Neural cell (in vitro differentiated cells): ENCODE measurements at regions not wholly inside any gene's neighbourhood (a gene's known extent, or its start where the extent isn't known, plus 50 kb on each side); places are given as distances from the start of the nearest gene placed in this dataset.
"Not testable (repeated sequence)": the region's sequence is repeated elsewhere in the genome, so short reads cannot be mapped to it uniquely, and the experiment has no call there.

Source experiments
- H2AFZ ChIP-seq: fragments of 200-600, 300-800 bp; sonication (generic), shearing (Covaris generic); 2 replicates; pipeline ENCODE4 v1.6.0; 2014; ENCODE audit warnings: low read depth, mild to moderate bottlenecking, antibody characterized with exemption, low read length, moderate library complexity
- H3F3A ChIP-seq: fragments of 200-600 bp; shearing (Covaris generic); 2 replicates; pipeline ENCODE4 v1.6.1; 2016; ENCODE audit warnings: mild to moderate bottlenecking, moderate library complexity, mixed read lengths, antibody characterized with exemption, low read length; ENCODE audit not compliant: insufficient read depth, poor library complexity, severe bottlenecking
- H3K27ac ChIP-seq: fragments of 200-600, 300-800 bp; sonication (generic), shearing (Covaris generic); 2 replicates; pipeline ENCODE4 v1.5.1; 2014; ENCODE audit warnings: mild to moderate bottlenecking, low read length, moderate library complexity
- H3K27me3 ChIP-seq: fragments of 300-800, 200-600 bp; sonication (generic), shearing (Covaris generic); 2 replicates; pipeline ENCODE4 v1.6.0; 2014; ENCODE audit warnings: mild to moderate bottlenecking, low read depth, low read length, moderate library complexity; ENCODE audit not compliant: insufficient read depth
- H3K36me3 ChIP-seq: fragments of 300-800, 200-600 bp; sonication (generic), shearing (Covaris generic); 2 replicates; pipeline ENCODE4 v1.5.1; 2014; ENCODE audit warnings: mild to moderate bottlenecking, antibody characterized with exemption, low read length, moderate library complexity; ENCODE audit not compliant: insufficient read depth
- H3K4me2 ChIP-seq: fragments of 300-800, 200-600 bp; sonication (generic), shearing (Covaris generic); 2 replicates; pipeline ENCODE4 v1.6.0; 2014; ENCODE audit warnings: mild to moderate bottlenecking, low read length
- H3K4me3 ChIP-seq: fragments of 300-800, 200-600 bp; sonication (generic), shearing (Covaris generic); 2 replicates; pipeline ENCODE4 v1.5.1; 2014; ENCODE audit warnings: mild to moderate bottlenecking, low read length, moderate library complexity
- H3K79me2 ChIP-seq: fragments of 200-600 bp; shearing (Covaris generic); replicated peaks from 2 replicates; pipeline ENCODE4 v1.6.0; 2014; ENCODE audit warnings: mild to moderate bottlenecking, low read length, moderate library complexity; ENCODE audit not compliant: insufficient read depth
- H3K9ac ChIP-seq: fragments of 300-800, 200-600 bp; sonication (generic), shearing (Covaris generic); 2 replicates; pipeline ENCODE4 v1.6.1; 2016; ENCODE audit warnings: mild to moderate bottlenecking, low read length, mixed read lengths
- H3K9me2 ChIP-seq: fragments of 200-600 bp; shearing (Covaris generic); 2 replicates; pipeline ENCODE4 v1.6.1; 2016; ENCODE audit warnings: mild to moderate bottlenecking, low read length, mixed read lengths; ENCODE audit not compliant: insufficient read depth
- H3K9me3 ChIP-seq: fragments of 200-600, 300-800 bp; sonication (generic), shearing (Covaris generic); 2 replicates; pipeline ENCODE4 v1.6.1; 2016; ENCODE audit warnings: mild to moderate bottlenecking, mixed run types, low read length, moderate library complexity, mixed read lengths
- H4K20me1 ChIP-seq: fragments of 200-600 bp; shearing (Covaris generic); 2 replicates; pipeline ENCODE4 v1.6.1; 2016; ENCODE audit warnings: mild to moderate bottlenecking, mixed run types; ENCODE audit not compliant: insufficient read depth
- EP300 ChIP-seq: fragments of 450-650 bp; conservative IDR thresholded peaks from 2 replicates; pipeline ENCODE4 v1.6.1; 2014; ENCODE audit warnings: antibody characterized with exemption, mild to moderate bottlenecking, moderate library complexity; ENCODE audit not compliant: poor library complexity, severe bottlenecking
- EZH2 ChIP-seq: fragments of 200-600, 300-800 bp; shearing (Covaris generic), sonication (generic); IDR thresholded peaks from 2 replicates; pipeline ENCODE4 v1.6.1; 2014; ENCODE audit warnings: antibody characterized with exemption, low read length, borderline replicate concordance, mild to moderate bottlenecking; ENCODE audit not compliant: insufficient read depth, poor library complexity, severe bottlenecking
- MXI1 ChIP-seq: fragments of 450-650 bp; conservative IDR thresholded peaks from 2 replicates; pipeline ENCODE4 v1.6.1; 2014; ENCODE audit warnings: antibody characterized with exemption, mild to moderate bottlenecking; ENCODE audit not compliant: poor library complexity, severe bottlenecking
- POLR2AphosphoS5 ChIP-seq: IDR thresholded peaks from 2 replicates; pipeline ENCODE4 v1.6.1; 2012
- RAD21 ChIP-seq: fragments of 450-650 bp; conservative IDR thresholded peaks from 2 replicates; pipeline ENCODE4 v1.6.1; 2014; ENCODE audit warnings: antibody characterized with exemption, mild to moderate bottlenecking, moderate library complexity
- SMC3 ChIP-seq: fragments of 450-650 bp; conservative IDR thresholded peaks from 2 replicates; pipeline ENCODE4 v1.6.1; 2014; ENCODE audit warnings: antibody characterized with exemption, mild to moderate bottlenecking, moderate library complexity; ENCODE audit not compliant: poor library complexity
- TAF1 ChIP-seq: IDR thresholded peaks from 2 replicates; pipeline ENCODE4 v1.6.1; 2012; ENCODE audit warnings: low read depth
- TF ChIP-seq, protein P1 (sequence below): fragments of 450-650 bp; IDR thresholded peaks from 2 replicates; pipeline ENCODE4 v1.5.1; 2014; ENCODE audit warnings: antibody characterized with exemption, mild to moderate bottlenecking, moderate library complexity; ENCODE audit not compliant: poor library complexity, severe bottlenecking
- TF ChIP-seq, protein P2 (sequence below): IDR thresholded peaks from 2 replicates; pipeline ENCODE4 v1.6.1; 2012; ENCODE audit warnings: borderline replicate concordance

DNA sequence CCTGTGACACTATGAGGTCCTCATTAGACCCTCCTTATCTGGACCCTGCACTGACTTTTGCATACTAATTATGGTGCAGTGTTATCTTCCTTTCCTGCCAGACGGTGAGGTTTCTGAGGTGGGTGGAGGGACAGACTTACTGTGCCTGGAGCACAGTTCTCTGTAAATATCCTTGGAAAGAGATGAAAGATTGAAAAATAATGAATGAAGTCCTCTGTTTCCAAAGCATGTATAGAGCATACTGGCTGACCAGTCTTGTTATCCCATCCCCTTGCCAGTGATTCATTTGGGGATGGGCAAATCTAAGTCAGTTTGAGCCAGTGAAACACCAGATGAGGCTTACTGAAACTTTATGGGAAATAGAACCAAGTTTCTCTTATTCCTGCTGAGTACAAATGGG is 152.6 kb upstream of the HDDC2 start:
- H3K9me2 ChIP-seq, result no peaks in the 10 kb centered on the region
- H3K9ac ChIP-seq, result no peak overlapping the region
- H3K27me3 ChIP-seq, result no peaks in the 10 kb centered on the region
- no peak overlapping the region for H2AFZ ChIP-seq
- H3K4me3 ChIP-seq, result no peak overlapping the region
- no peak overlapping the region for H3K27ac ChIP-seq
- no peaks in the 10 kb centered on the region for H3K79me2 ChIP-seq
- H4K20me1 ChIP-seq, result no peaks in the 10 kb centered on the region
- H3K36me3 ChIP-seq, result no peaks in the 10 kb centered on the region
- no peaks in the 10 kb centered on the region for H3F3A ChIP-seq
- no peaks in the 10 kb centered on the region for H3K9me3 ChIP-seq
- no peak overlapping the region for H3K4me2 ChIP-seq
- TF ChIP-seq TAF1, result no peak
- TF ChIP-seq MXI1, result no peak
- TF ChIP-seq SMC3, result no peak
- TF ChIP-seq, protein P1, sequence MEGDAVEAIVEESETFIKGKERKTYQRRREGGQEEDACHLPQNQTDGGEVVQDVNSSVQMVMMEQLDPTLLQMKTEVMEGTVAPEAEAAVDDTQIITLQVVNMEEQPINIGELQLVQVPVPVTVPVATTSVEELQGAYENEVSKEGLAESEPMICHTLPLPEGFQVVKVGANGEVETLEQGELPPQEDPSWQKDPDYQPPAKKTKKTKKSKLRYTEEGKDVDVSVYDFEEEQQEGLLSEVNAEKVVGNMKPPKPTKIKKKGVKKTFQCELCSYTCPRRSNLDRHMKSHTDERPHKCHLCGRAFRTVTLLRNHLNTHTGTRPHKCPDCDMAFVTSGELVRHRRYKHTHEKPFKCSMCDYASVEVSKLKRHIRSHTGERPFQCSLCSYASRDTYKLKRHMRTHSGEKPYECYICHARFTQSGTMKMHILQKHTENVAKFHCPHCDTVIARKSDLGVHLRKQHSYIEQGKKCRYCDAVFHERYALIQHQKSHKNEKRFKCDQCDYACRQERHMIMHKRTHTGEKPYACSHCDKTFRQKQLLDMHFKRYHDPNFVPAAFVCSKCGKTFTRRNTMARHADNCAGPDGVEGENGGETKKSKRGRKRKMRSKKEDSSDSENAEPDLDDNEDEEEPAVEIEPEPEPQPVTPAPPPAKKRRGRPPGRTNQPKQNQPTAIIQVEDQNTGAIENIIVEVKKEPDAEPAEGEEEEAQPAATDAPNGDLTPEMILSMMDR, result no peak
- TF ChIP-seq POLR2AphosphoS5, result no peak
- TF ChIP-seq, protein P2, sequence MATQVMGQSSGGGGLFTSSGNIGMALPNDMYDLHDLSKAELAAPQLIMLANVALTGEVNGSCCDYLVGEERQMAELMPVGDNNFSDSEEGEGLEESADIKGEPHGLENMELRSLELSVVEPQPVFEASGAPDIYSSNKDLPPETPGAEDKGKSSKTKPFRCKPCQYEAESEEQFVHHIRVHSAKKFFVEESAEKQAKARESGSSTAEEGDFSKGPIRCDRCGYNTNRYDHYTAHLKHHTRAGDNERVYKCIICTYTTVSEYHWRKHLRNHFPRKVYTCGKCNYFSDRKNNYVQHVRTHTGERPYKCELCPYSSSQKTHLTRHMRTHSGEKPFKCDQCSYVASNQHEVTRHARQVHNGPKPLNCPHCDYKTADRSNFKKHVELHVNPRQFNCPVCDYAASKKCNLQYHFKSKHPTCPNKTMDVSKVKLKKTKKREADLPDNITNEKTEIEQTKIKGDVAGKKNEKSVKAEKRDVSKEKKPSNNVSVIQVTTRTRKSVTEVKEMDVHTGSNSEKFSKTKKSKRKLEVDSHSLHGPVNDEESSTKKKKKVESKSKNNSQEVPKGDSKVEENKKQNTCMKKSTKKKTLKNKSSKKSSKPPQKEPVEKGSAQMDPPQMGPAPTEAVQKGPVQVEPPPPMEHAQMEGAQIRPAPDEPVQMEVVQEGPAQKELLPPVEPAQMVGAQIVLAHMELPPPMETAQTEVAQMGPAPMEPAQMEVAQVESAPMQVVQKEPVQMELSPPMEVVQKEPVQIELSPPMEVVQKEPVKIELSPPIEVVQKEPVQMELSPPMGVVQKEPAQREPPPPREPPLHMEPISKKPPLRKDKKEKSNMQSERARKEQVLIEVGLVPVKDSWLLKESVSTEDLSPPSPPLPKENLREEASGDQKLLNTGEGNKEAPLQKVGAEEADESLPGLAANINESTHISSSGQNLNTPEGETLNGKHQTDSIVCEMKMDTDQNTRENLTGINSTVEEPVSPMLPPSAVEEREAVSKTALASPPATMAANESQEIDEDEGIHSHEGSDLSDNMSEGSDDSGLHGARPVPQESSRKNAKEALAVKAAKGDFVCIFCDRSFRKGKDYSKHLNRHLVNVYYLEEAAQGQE, result no peak
- no peak for TF ChIP-seq EP300
- no peak for TF ChIP-seq RAD21
- no peak for TF ChIP-seq EZH2

- H3K79me2 ChIP-seq, H3K9me3 ChIP-seq, H3K9ac ChIP-seq, H4K20me1 ChIP-seq, H3K4me2 ChIP-seq, H3F3A ChIP-seq, H3K27ac ChIP-seq, H3K9me2 ChIP-seq, H3K36me3 ChIP-seq, H3K4me3 ChIP-seq, H3K27me3 ChIP-seq, H2AFZ ChIP-seq: not testable (repeated sequence)
These were observed 156.7 kb upstream of the HDDC2 start for GRCh38 chr6:125458493-125458892.

DNA sequence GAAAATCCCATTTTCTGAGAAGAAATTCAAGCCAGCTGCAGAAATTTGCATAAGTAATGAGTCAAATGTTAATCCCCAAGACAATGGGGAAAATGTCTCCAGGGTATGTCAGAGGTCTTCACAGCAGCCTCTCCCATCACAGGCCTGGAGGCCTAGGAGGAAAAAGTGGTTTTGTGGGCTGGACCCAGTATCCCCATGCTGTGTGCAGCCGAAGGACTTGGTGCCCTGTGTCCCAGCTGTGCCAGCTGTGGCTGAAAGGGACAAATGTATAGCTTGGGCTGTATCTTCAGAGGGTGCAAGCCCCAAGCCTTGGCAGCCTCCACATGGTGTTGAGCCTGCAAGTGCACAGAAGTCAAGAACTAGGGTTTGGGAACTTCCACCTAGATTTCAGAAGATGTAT is 163.6 kb upstream of the HDDC2 start:
- H3K36me3 ChIP-seq, H3K4me2 ChIP-seq, H3K27ac ChIP-seq, H3K9me2 ChIP-seq, H3K79me2 ChIP-seq, H3K9ac ChIP-seq, H3K4me3 ChIP-seq, H4K20me1 ChIP-seq, H2AFZ ChIP-seq, H3F3A ChIP-seq, H3K27me3 ChIP-seq, H3K9me3 ChIP-seq: not testable (repeated sequence)
